NCI-H510A (cell line): ENCODE measurements at regions not wholly inside any gene's neighbourhood (a gene's known extent, or its start where the extent isn't known, plus 50 kb on each side); places are given as distances from the start of the nearest gene placed in this dataset.
A peak's percentile ranks its signal among the peaks of the same experiment; 100 is the strongest.

Experiments
- DNase-seq: peaks from one replicate; lab custom pipeline; 2025; lab: John Stamatoyannopoulos, UW

GRCh38 chrX:129077424-129078170, 445.7 kb downstream of the SMARCA1 start:
- DNase-seq = no peak

GRCh38 chrX:129071390-129071789, 451.9 kb downstream of the SMARCA1 start:
- no peak for DNase-seq

- no peak for DNase-seq
Observed at GRCh38 chrX:129065895-129066294, 457.4 kb downstream of the SMARCA1 start.

- DNase-seq = no peak
Observed at GRCh38 chrX:129058405-129058804, 464.9 kb downstream of the SMARCA1 start.

- DNase-seq = no peak
Observed at GRCh38 chrX:129043138-129043537, 480.2 kb downstream of the SMARCA1 start.

- DNase-seq = no peak
Observed at GRCh38 chrX:129041319-129041718, 482.0 kb downstream of the SMARCA1 start.

GRCh38 chrX:129040124-129040523, 483.2 kb downstream of the SMARCA1 start:
- DNase-seq = no peak

- DNase-seq = no peak
Observed at GRCh38 chrX:129039176-129039575, 484.1 kb downstream of the SMARCA1 start.

GRCh38 chrX:129037389-129037788, 485.9 kb downstream of the SMARCA1 start:
- DNase-seq = no peak

- no peak for DNase-seq
Observed at GRCh38 chrX:129035180-129035579, 488.1 kb downstream of the SMARCA1 start.

- DNase-seq = no peak
Observed at GRCh38 chrX:129034196-129034595, 489.1 kb downstream of the SMARCA1 start.

- DNase-seq = no peak
Observed at GRCh38 chrX:129026202-129026601, 497.1 kb downstream of the SMARCA1 start.

GRCh38 chrX:129025376-129025775, 497.9 kb downstream of the SMARCA1 start:
- no peak for DNase-seq

GRCh38 chrX:129019412-129019811, 503.9 kb downstream of the SMARCA1 start:
- DNase-seq = no peak

- DNase-seq = no peak
Observed at GRCh38 chrX:129015381-129015780, 507.9 kb downstream of the SMARCA1 start.

GRCh38 chrX:129013574-129013973, 509.7 kb downstream of the SMARCA1 start:
- DNase-seq = no peak

- no peak for DNase-seq
Observed at GRCh38 chrX:129007631-129008030, 515.7 kb downstream of the SMARCA1 start.

- DNase-seq = no peak
Observed at GRCh38 chrX:129006491-129006890, 516.8 kb downstream of the SMARCA1 start.

GRCh38 chrX:129000797-129001196, 522.5 kb downstream of the SMARCA1 start:
- DNase-seq = no peak

GRCh38 chrX:129000018-129000417, 523.3 kb downstream of the SMARCA1 start:
- peak; percentile 7 for DNase-seq

- DNase-seq = no peak
Observed at GRCh38 chrX:128992107-128992971, 531.0 kb downstream of the SMARCA1 start.

GRCh38 chrX:128975745-128976144, 547.5 kb downstream of the SMARCA1 start:
- peak; percentile 1 for DNase-seq

- DNase-seq = no peak
Observed at GRCh38 chrX:128973033-128973432, 550.3 kb downstream of the SMARCA1 start.
